AG09319 (cell line): ENCODE measurements at regions not wholly inside any gene's neighbourhood (a gene's known extent, or its start where the extent isn't known, plus 50 kb on each side); places are given as distances from the start of the nearest gene placed in this dataset.

Source experiments
- DNase-seq: peaks from one replicate; pipeline ENCODE4 v3.0.0-alpha.2; 2010; ENCODE audit warnings: low read depth; ENCODE audit errors: extremely low read depth
- CTCF ChIP-seq: IDR thresholded peaks from 2 replicates; pipeline ENCODE4 v1.5.1; 2011; ENCODE audit warnings: low read depth, mild to moderate bottlenecking, inconsistent platforms, low read length, moderate library complexity

DNA sequence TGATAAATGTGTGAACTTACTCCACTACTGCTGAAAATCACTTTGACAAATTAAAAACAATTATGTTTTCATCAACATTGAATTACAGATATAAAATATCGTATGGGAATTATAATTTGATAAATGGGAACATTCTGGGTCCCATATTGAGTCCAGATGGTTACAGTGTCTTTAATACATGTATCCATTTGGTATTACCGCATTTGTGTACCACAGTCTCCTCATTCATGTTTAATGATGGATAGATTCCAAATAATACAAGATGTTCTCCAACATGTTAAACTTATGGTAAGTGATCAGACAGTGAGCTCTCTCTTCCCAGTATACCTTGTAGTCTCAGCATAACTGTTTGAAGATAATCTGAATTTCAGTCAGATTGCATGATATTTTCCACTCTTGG lies 1706.8 kb upstream of the PCDH7 start:
- DNase-seq: no peak
- TF ChIP-seq CTCF: no peak

DNA sequence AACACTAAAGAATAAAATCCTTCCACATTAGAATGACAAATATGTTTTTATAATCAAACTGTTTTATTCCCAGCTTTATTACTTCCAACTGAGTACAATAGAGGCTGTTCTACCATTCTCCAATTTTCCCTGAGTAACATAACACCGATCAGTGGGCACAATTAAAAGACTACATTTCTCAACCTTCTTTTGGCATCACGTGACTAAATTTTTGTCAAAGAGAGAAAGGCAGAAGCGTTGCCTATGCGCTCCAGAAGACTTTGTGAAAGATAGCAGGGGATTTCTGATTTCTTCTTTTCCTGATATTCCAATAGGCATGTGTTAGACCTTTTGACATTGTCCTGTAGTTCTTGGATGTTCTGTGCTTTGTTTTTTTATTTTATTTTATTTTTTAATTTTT lies 1705.6 kb upstream of the PCDH7 start:
- no peak for DNase-seq
- TF ChIP-seq CTCF: no peak

GRCh38 chr4:29033703-29034102 lies 1686.5 kb upstream of the PCDH7 start:
- DNase-seq: no peak
- TF ChIP-seq CTCF: no peak

DNA sequence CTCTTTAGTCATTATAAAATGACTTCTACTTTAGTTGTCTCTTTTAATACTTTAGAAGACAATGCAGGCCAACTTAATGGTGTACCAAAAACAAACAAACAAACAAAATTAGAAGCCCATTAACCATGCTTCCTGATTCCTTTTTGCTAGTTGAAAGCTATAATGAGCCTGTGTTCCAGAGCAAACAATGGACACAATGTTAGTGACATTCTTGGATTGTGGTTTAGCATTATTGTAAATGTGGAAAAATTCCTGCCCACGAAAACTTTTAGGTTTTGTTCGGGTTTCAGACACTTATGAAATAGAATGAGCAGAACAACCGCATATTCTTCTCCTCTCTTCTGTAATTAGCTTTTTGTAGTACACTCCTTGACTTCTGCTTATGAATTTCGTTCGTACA lies 1682.7 kb upstream of the PCDH7 start:
- no peak for TF ChIP-seq CTCF
- DNase-seq: no peak

- no peak for TF ChIP-seq CTCF
- DNase-seq: no peak
Measured at GRCh38 chr4:29043411-29043810, 1676.8 kb upstream of the PCDH7 start.

- no peak for TF ChIP-seq CTCF
- no peak for DNase-seq
Measured at GRCh38 chr4:29046186-29046585, 1674.0 kb upstream of the PCDH7 start.

GRCh38 chr4:29046781-29047180 lies 1673.4 kb upstream of the PCDH7 start:
- no peak for DNase-seq

More at GRCh38 chr4:29046781-29047180, 1673.4 kb upstream of the PCDH7 start:
- TF ChIP-seq CTCF: no peak
